Neural cell (in vitro differentiated cells): ENCODE measurements at regions not wholly inside any gene's neighbourhood (a gene's known extent, or its start where the extent isn't known, plus 50 kb on each side); places are given as distances from the start of the nearest gene placed in this dataset.

ENCODE experiments used
- H2AFZ ChIP-seq: fragments of 200-600, 300-800 bp; sonication (generic), shearing (Covaris generic); 2 replicates; pipeline ENCODE4 v1.6.0; 2014; ENCODE audit warnings: low read depth, mild to moderate bottlenecking, antibody characterized with exemption, low read length, moderate library complexity
- H3F3A ChIP-seq: fragments of 200-600 bp; shearing (Covaris generic); 2 replicates; pipeline ENCODE4 v1.6.1; 2016; ENCODE audit warnings: mild to moderate bottlenecking, moderate library complexity, mixed read lengths, antibody characterized with exemption, low read length; ENCODE audit not compliant: insufficient read depth, poor library complexity, severe bottlenecking
- H3K27ac ChIP-seq: fragments of 200-600, 300-800 bp; sonication (generic), shearing (Covaris generic); 2 replicates; pipeline ENCODE4 v1.5.1; 2014; ENCODE audit warnings: mild to moderate bottlenecking, low read length, moderate library complexity
- H3K27me3 ChIP-seq: fragments of 300-800, 200-600 bp; sonication (generic), shearing (Covaris generic); 2 replicates; pipeline ENCODE4 v1.6.0; 2014; ENCODE audit warnings: mild to moderate bottlenecking, low read depth, low read length, moderate library complexity; ENCODE audit not compliant: insufficient read depth
- H3K36me3 ChIP-seq: fragments of 300-800, 200-600 bp; sonication (generic), shearing (Covaris generic); 2 replicates; pipeline ENCODE4 v1.5.1; 2014; ENCODE audit warnings: mild to moderate bottlenecking, antibody characterized with exemption, low read length, moderate library complexity; ENCODE audit not compliant: insufficient read depth
- H3K4me2 ChIP-seq: fragments of 300-800, 200-600 bp; sonication (generic), shearing (Covaris generic); 2 replicates; pipeline ENCODE4 v1.6.0; 2014; ENCODE audit warnings: mild to moderate bottlenecking, low read length
- H3K4me3 ChIP-seq: fragments of 300-800, 200-600 bp; sonication (generic), shearing (Covaris generic); 2 replicates; pipeline ENCODE4 v1.5.1; 2014; ENCODE audit warnings: mild to moderate bottlenecking, low read length, moderate library complexity
- H3K79me2 ChIP-seq: fragments of 200-600 bp; shearing (Covaris generic); replicated peaks from 2 replicates; pipeline ENCODE4 v1.6.0; 2014; ENCODE audit warnings: mild to moderate bottlenecking, low read length, moderate library complexity; ENCODE audit not compliant: insufficient read depth
- H3K9ac ChIP-seq: fragments of 300-800, 200-600 bp; sonication (generic), shearing (Covaris generic); 2 replicates; pipeline ENCODE4 v1.6.1; 2016; ENCODE audit warnings: mild to moderate bottlenecking, low read length, mixed read lengths
- H3K9me2 ChIP-seq: fragments of 200-600 bp; shearing (Covaris generic); 2 replicates; pipeline ENCODE4 v1.6.1; 2016; ENCODE audit warnings: mild to moderate bottlenecking, low read length, mixed read lengths; ENCODE audit not compliant: insufficient read depth
- H3K9me3 ChIP-seq: fragments of 200-600, 300-800 bp; sonication (generic), shearing (Covaris generic); 2 replicates; pipeline ENCODE4 v1.6.1; 2016; ENCODE audit warnings: mild to moderate bottlenecking, mixed run types, low read length, moderate library complexity, mixed read lengths
- H4K20me1 ChIP-seq: fragments of 200-600 bp; shearing (Covaris generic); 2 replicates; pipeline ENCODE4 v1.6.1; 2016; ENCODE audit warnings: mild to moderate bottlenecking, mixed run types; ENCODE audit not compliant: insufficient read depth
- EP300 ChIP-seq: fragments of 450-650 bp; conservative IDR thresholded peaks from 2 replicates; pipeline ENCODE4 v1.6.1; 2014; ENCODE audit warnings: antibody characterized with exemption, mild to moderate bottlenecking, moderate library complexity; ENCODE audit not compliant: poor library complexity, severe bottlenecking
- EZH2 ChIP-seq: fragments of 200-600, 300-800 bp; shearing (Covaris generic), sonication (generic); IDR thresholded peaks from 2 replicates; pipeline ENCODE4 v1.6.1; 2014; ENCODE audit warnings: antibody characterized with exemption, low read length, borderline replicate concordance, mild to moderate bottlenecking; ENCODE audit not compliant: insufficient read depth, poor library complexity, severe bottlenecking
- MXI1 ChIP-seq: fragments of 450-650 bp; conservative IDR thresholded peaks from 2 replicates; pipeline ENCODE4 v1.6.1; 2014; ENCODE audit warnings: antibody characterized with exemption, mild to moderate bottlenecking; ENCODE audit not compliant: poor library complexity, severe bottlenecking
- POLR2AphosphoS5 ChIP-seq: IDR thresholded peaks from 2 replicates; pipeline ENCODE4 v1.6.1; 2012
- RAD21 ChIP-seq: fragments of 450-650 bp; conservative IDR thresholded peaks from 2 replicates; pipeline ENCODE4 v1.6.1; 2014; ENCODE audit warnings: antibody characterized with exemption, mild to moderate bottlenecking, moderate library complexity
- SMC3 ChIP-seq: fragments of 450-650 bp; conservative IDR thresholded peaks from 2 replicates; pipeline ENCODE4 v1.6.1; 2014; ENCODE audit warnings: antibody characterized with exemption, mild to moderate bottlenecking, moderate library complexity; ENCODE audit not compliant: poor library complexity
- TAF1 ChIP-seq: IDR thresholded peaks from 2 replicates; pipeline ENCODE4 v1.6.1; 2012; ENCODE audit warnings: low read depth
- TF ChIP-seq, protein P1 (sequence below): fragments of 450-650 bp; IDR thresholded peaks from 2 replicates; pipeline ENCODE4 v1.5.1; 2014; ENCODE audit warnings: antibody characterized with exemption, mild to moderate bottlenecking, moderate library complexity; ENCODE audit not compliant: poor library complexity, severe bottlenecking
- TF ChIP-seq, protein P2 (sequence below): IDR thresholded peaks from 2 replicates; pipeline ENCODE4 v1.6.1; 2012; ENCODE audit warnings: borderline replicate concordance

GRCh38 chr18:29161429-29161828 is 984.5 kb upstream of the CDH2 start:
- no peak overlapping the region for H3K9ac ChIP-seq
- H3K4me2 ChIP-seq: no peak overlapping the region
- H3F3A ChIP-seq: no peaks in the 10 kb centered on the region
- no peaks in the 10 kb centered on the region for H3K9me3 ChIP-seq
- H3K27me3 ChIP-seq: no peaks in the 10 kb centered on the region
- no peaks in the 10 kb centered on the region for H4K20me1 ChIP-seq
- no peak overlapping the region for H2AFZ ChIP-seq
- TF ChIP-seq EP300 (no peak), RAD21 (no peak), EZH2 (no peak), TAF1 (no peak), SMC3 (no peak), MXI1 (no peak)
- TF ChIP-seq, protein P1, sequence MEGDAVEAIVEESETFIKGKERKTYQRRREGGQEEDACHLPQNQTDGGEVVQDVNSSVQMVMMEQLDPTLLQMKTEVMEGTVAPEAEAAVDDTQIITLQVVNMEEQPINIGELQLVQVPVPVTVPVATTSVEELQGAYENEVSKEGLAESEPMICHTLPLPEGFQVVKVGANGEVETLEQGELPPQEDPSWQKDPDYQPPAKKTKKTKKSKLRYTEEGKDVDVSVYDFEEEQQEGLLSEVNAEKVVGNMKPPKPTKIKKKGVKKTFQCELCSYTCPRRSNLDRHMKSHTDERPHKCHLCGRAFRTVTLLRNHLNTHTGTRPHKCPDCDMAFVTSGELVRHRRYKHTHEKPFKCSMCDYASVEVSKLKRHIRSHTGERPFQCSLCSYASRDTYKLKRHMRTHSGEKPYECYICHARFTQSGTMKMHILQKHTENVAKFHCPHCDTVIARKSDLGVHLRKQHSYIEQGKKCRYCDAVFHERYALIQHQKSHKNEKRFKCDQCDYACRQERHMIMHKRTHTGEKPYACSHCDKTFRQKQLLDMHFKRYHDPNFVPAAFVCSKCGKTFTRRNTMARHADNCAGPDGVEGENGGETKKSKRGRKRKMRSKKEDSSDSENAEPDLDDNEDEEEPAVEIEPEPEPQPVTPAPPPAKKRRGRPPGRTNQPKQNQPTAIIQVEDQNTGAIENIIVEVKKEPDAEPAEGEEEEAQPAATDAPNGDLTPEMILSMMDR: no peak
- no peaks in the 10 kb centered on the region for H3K9me2 ChIP-seq
- H3K36me3 ChIP-seq: no peaks in the 10 kb centered on the region
- H3K79me2 ChIP-seq: no peaks in the 10 kb centered on the region
- no peak overlapping the region for H3K27ac ChIP-seq
- no peak overlapping the region for H3K4me3 ChIP-seq

DNA sequence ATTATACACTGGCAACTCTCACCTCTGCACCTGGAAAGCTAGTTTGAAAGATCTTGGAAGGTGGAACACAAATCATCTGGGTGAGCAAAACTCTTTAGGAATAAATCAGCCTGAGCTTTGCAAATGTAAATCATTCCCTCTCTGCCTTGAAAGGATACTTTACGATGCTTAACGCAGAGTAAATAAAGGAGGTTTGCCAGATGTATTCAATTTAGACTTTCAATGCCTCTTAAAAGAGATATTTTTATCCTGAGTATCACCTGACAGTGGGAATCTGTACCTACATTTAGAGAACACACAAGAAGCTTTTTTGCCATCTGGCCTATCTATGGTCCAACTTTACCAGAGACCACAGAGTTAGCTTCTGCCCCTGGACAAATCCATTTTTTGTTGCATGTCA is 983.2 kb upstream of the CDH2 start:
- no peak for TF ChIP-seq TAF1
- no peak for TF ChIP-seq EP300
- no peak for TF ChIP-seq SMC3
- TF ChIP-seq, protein P1: no peak
- no peak for TF ChIP-seq MXI1
- TF ChIP-seq, protein P2, sequence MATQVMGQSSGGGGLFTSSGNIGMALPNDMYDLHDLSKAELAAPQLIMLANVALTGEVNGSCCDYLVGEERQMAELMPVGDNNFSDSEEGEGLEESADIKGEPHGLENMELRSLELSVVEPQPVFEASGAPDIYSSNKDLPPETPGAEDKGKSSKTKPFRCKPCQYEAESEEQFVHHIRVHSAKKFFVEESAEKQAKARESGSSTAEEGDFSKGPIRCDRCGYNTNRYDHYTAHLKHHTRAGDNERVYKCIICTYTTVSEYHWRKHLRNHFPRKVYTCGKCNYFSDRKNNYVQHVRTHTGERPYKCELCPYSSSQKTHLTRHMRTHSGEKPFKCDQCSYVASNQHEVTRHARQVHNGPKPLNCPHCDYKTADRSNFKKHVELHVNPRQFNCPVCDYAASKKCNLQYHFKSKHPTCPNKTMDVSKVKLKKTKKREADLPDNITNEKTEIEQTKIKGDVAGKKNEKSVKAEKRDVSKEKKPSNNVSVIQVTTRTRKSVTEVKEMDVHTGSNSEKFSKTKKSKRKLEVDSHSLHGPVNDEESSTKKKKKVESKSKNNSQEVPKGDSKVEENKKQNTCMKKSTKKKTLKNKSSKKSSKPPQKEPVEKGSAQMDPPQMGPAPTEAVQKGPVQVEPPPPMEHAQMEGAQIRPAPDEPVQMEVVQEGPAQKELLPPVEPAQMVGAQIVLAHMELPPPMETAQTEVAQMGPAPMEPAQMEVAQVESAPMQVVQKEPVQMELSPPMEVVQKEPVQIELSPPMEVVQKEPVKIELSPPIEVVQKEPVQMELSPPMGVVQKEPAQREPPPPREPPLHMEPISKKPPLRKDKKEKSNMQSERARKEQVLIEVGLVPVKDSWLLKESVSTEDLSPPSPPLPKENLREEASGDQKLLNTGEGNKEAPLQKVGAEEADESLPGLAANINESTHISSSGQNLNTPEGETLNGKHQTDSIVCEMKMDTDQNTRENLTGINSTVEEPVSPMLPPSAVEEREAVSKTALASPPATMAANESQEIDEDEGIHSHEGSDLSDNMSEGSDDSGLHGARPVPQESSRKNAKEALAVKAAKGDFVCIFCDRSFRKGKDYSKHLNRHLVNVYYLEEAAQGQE: no peak
- TF ChIP-seq EZH2: no peak
- TF ChIP-seq POLR2AphosphoS5: no peak
- TF ChIP-seq RAD21: no peak
- Histone ChIP-seq H3K27me3 (no peaks in the 10 kb centered on the region), H2AFZ (no peak overlapping the region), H3F3A (no peaks in the 10 kb centered on the region), H3K36me3 (no peaks in the 10 kb centered on the region), H3K4me3 (no peak overlapping the region), H3K27ac (no peak overlapping the region), H3K4me2 (no peak overlapping the region), H3K9me2 (no peaks in the 10 kb centered on the region), H3K9ac (no peak overlapping the region), H3K9me3 (no peaks in the 10 kb centered on the region), H4K20me1 (no peaks in the 10 kb centered on the region), H3K79me2 (no peaks in the 10 kb centered on the region)
